Liver (tissue), 8 donors: ENCODE measurements at regions not wholly inside any gene's neighbourhood (a gene's known extent, or its start where the extent isn't known, plus 50 kb on each side); places are given as distances from the start of the nearest gene placed in this dataset.

ENCODE experiments used
- DNase-seq: peaks from one replicate; pipeline ENCODE4 v3.0.0-alpha.2; 2017; ENCODE audit warnings: low spot score
- H3K27ac ChIP-seq, 2 donors: one replicate each; pipeline ENCODE4 v1.7.0; 2013; ENCODE audit warnings: inconsistent platforms in 2 of 2, low read length in 2 of 2, control low read depth in 1 of 2, low read depth in 1 of 2, mild to moderate bottlenecking in 1 of 2
- H3K27me3 ChIP-seq, 4 donors: one replicate each; pipeline versions ENCODE4 v1.6.1 to v1.7.0; 2013; ENCODE audit warnings: low read length in 3 of 4, inconsistent platforms in 1 of 4, mild to moderate bottlenecking in 1 of 4, moderate library complexity in 1 of 4; ENCODE audit not compliant: control insufficient read depth in 4 of 4, insufficient read depth in 4 of 4
- H3K36me3 ChIP-seq, 4 donors: one replicate each; pipeline versions ENCODE4 v1.6.1 to v1.7.0; 2013; ENCODE audit warnings: low read length in 3 of 4, mild to moderate bottlenecking in 3 of 4, low read depth in 1 of 4, moderate library complexity in 1 of 4; ENCODE audit not compliant: control insufficient read depth in 4 of 4, insufficient read depth in 3 of 4
- H3K4me1 ChIP-seq, 4 donors: one replicate each; pipeline versions ENCODE4 v1.6.1 to v1.7.0; 2013; ENCODE audit warnings: low read length in 3 of 4, mild to moderate bottlenecking in 3 of 4, moderate library complexity in 1 of 4; ENCODE audit not compliant: control insufficient read depth in 4 of 4, insufficient read depth in 4 of 4
- H3K4me3 ChIP-seq, 3 donors: one replicate each; pipeline versions ENCODE4 v1.6.1 to v1.7.0; 2013; ENCODE audit warnings: low read length in 3 of 3, control low read depth in 1 of 3, low read depth in 1 of 3, mild to moderate bottlenecking in 1 of 3
- H3K9ac ChIP-seq, 2 donors: one replicate each; pipeline ENCODE4 v1.7.0; 2013; ENCODE audit warnings: low read length in 2 of 2, mild to moderate bottlenecking in 2 of 2, moderate library complexity in 2 of 2, control low read depth in 1 of 2, low read depth in 1 of 2
- H3K9me3 ChIP-seq, 4 donors: one replicate each; pipeline versions ENCODE4 v1.6.1 to v1.7.0; 2013; ENCODE audit warnings: low read length in 3 of 4; ENCODE audit not compliant: control insufficient read depth in 4 of 4
- ATF3 ChIP-seq: IDR thresholded peaks from 2 replicates; pipeline ENCODE4 v1.6.1; 2016; ENCODE audit warnings: antibody characterized with exemption
- CTCF ChIP-seq: fragments of 150-350 bp; IDR thresholded peaks from 2 replicates; pipeline ENCODE4 v1.5.1; 2017; ENCODE audit warnings: improper control_type of control experiment, low read depth, low read length; ENCODE audit not compliant: missing input control
- EGR1 ChIP-seq, 2 donors: IDR thresholded peaks; 2 replicates each; pipeline ENCODE4 v1.6.1; 2016 to 2018; ENCODE audit warnings: antibody characterized with exemption in 2 of 2, low read depth in 2 of 2
- FOXA1 ChIP-seq: IDR thresholded peaks from 2 replicates; pipeline ENCODE4 v1.6.1; 2016; ENCODE audit warnings: antibody characterized with exemption
- FOXA2 ChIP-seq: IDR thresholded peaks from 2 replicates; pipeline ENCODE4 v1.6.1; 2016; ENCODE audit warnings: antibody characterized with exemption
- GABPA ChIP-seq, 2 donors: IDR thresholded peaks in 1 of 2; conservative IDR thresholded peaks in 1 of 2; 2 replicates each; pipeline ENCODE4 v1.6.1; 2016; ENCODE audit warnings: antibody characterized with exemption in 2 of 2, mild to moderate bottlenecking in 1 of 2, moderate library complexity in 1 of 2
- HNF4A ChIP-seq, 2 donors: conservative IDR thresholded peaks; 2 replicates each; pipeline ENCODE4 v1.6.1; 2016; ENCODE audit warnings: antibody characterized with exemption in 2 of 2, mild to moderate bottlenecking in 2 of 2
- HNF4G ChIP-seq: IDR thresholded peaks from 2 replicates; pipeline ENCODE4 v1.6.1; 2016; ENCODE audit warnings: antibody characterized with exemption
- JUND ChIP-seq, 2 donors: IDR thresholded peaks; 2 replicates each; pipeline ENCODE4 v1.6.1; 2016; ENCODE audit warnings: antibody characterized with exemption in 2 of 2
- MAX ChIP-seq: IDR thresholded peaks from 2 replicates; pipeline ENCODE4 v1.6.1; 2016; ENCODE audit warnings: antibody characterized with exemption
- NR2F2 ChIP-seq: IDR thresholded peaks from 2 replicates; pipeline ENCODE4 v1.6.1; 2016; ENCODE audit warnings: antibody characterized with exemption
- RAD21 ChIP-seq, 2 donors: IDR thresholded peaks; 2 replicates each; pipeline ENCODE4 v1.6.1; 2016; ENCODE audit warnings: antibody characterized with exemption in 2 of 2, mild to moderate bottlenecking in 2 of 2
- REST ChIP-seq: IDR thresholded peaks from 2 replicates; pipeline ENCODE4 v1.6.1; 2016; ENCODE audit warnings: antibody characterized with exemption, mild to moderate bottlenecking
- RXRA ChIP-seq, 2 donors: IDR thresholded peaks; 2 replicates each; pipeline ENCODE4 v1.6.1; 2017 to 2018; ENCODE audit warnings: antibody characterized with exemption in 2 of 2, mild to moderate bottlenecking in 1 of 2
- SP1 ChIP-seq: IDR thresholded peaks from 2 replicates; pipeline ENCODE4 v1.6.1; 2018; ENCODE audit warnings: antibody characterized with exemption, mild to moderate bottlenecking
- TAF1 ChIP-seq: conservative IDR thresholded peaks from 2 replicates; pipeline ENCODE4 v1.6.1; 2016; ENCODE audit warnings: antibody characterized with exemption, mild to moderate bottlenecking
- YY1 ChIP-seq: IDR thresholded peaks from 2 replicates; pipeline ENCODE4 v1.6.1; 2016; ENCODE audit warnings: antibody characterized with exemption, mild to moderate bottlenecking
- ZBTB33 ChIP-seq: IDR thresholded peaks from 2 replicates; pipeline ENCODE4 v1.6.1; 2016; ENCODE audit warnings: antibody characterized with exemption
- WGBS: extraction: QIAGEN DNeasy Blood & Tissue Kit; methylation state at CpG from one replicate; pipeline ENCODE4 v1.1.7; 2013; 5-methylcytosine and 5-hydroxymethylcytosine counted together
- donor health status: healthy.
- donor health status: healthy.
- donor health status: healthy.
- donor health status: healthy.
- donor health status: healthy.

GRCh38 chr3:35524856-35525255 lies 114.5 kb upstream of the ARPP21 start:
- WGBS: 78% methylated on average over 2 of the region's 2 CpGs
- H3K36me3 ChIP-seq: no peaks in the 10 kb centered on the region
- H3K4me3 ChIP-seq: no peak overlapping the region
- DNase-seq: no peak
- H3K27ac ChIP-seq: peak overlapping the region; percentile 31 to 47
- H3K27me3 ChIP-seq: no peaks in the 10 kb centered on the region
- H3K9ac ChIP-seq: no peak overlapping the region
- H3K9me3 ChIP-seq: no peaks in the 10 kb centered on the region
- peaks cover 3 to 11% (median 7%) of the 10 kb centered on the region in 4 donors for H3K4me1 ChIP-seq
- TF ChIP-seq RAD21 (IDR thresholded peaks at IDR 0.05) (peak; percentile 12 to 26), FOXA2 (no peak), CTCF (no peak), FOXA1 (no peak), HNF4A (conservative IDR thresholded peaks at IDR 0.05) (peak in 1 of 2 donors; percentile 37), ZBTB33 (no peak), EGR1 (IDR thresholded peaks at IDR 0.05; ENCODE audit: low read depth in 2 of 2) (no peak), REST (no peak), NR2F2 (no peak), TAF1 (peak; percentile 38), SP1 (peak; percentile 64), RXRA (IDR thresholded peaks at IDR 0.05) (peak in 1 of 2 donors; percentile 13), HNF4G (no peak), JUND (IDR thresholded peaks at IDR 0.05) (no peak), GABPA (IDR thresholded peaks at IDR 0.05 in 1 of 2, conservative IDR thresholded peaks at IDR 0.05 in 1 of 2) (no peak), YY1 (peak; percentile 48), ATF3 (no peak), MAX (no peak)
